ENCODE measurements at regions not wholly inside any gene's neighbourhood (a gene's known extent, or its start where the extent isn't known, plus 50 kb on each side); places are given as distances from the start of the nearest gene placed in this dataset.

DNA sequence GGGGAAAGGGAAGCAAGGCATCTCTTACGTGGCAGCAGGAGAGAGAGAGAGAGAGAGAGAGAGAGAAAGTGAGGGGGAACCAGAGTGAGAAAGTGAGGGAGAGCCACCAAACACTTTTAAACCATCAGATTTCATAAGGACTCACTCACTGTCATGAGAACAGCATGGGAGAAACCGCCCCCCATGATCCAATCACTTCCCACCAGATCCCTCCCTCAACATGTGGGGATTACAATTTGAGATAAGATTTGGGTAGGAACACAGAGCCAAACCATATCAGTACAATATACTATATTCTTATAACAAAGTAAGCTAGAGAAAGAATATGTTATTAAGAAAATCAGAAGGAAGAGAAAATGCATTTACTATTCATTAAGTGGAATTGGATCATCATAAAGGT is 53.7 kb upstream of the PLXNC1 start:
- TF ChIP-seq, protein P1, sequence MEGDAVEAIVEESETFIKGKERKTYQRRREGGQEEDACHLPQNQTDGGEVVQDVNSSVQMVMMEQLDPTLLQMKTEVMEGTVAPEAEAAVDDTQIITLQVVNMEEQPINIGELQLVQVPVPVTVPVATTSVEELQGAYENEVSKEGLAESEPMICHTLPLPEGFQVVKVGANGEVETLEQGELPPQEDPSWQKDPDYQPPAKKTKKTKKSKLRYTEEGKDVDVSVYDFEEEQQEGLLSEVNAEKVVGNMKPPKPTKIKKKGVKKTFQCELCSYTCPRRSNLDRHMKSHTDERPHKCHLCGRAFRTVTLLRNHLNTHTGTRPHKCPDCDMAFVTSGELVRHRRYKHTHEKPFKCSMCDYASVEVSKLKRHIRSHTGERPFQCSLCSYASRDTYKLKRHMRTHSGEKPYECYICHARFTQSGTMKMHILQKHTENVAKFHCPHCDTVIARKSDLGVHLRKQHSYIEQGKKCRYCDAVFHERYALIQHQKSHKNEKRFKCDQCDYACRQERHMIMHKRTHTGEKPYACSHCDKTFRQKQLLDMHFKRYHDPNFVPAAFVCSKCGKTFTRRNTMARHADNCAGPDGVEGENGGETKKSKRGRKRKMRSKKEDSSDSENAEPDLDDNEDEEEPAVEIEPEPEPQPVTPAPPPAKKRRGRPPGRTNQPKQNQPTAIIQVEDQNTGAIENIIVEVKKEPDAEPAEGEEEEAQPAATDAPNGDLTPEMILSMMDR (IDR thresholded peaks at IDR 0.05; ENCODE audit: low read depth, low read length, missing control alignments), result no peak
- DNase-seq (ENCODE audit: low read depth), result no peak
- H3K4me3 ChIP-seq (ENCODE audit: low read depth, low read length), result no peak overlapping the region

DNA sequence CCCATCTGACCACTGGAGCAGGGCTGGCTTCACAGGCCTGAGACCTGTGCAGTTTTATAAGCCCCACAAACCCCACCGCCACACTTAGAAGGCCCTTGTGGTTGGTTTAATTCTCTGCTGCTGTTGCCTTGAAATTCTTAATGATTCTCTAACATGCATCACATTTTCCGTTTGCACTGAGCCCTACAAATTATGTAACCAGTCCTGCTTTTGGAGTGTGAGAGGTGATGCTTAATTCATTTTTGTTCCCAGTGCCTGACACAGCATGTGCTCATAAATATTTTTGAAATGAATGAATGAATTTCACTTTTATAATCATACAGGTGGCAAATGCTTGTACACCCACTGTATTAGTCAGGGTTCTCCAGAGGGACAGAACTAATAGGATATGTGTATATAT is 52.8 kb upstream of the PLXNC1 start:
- DNase-seq (ENCODE audit: low read depth), result no peak
- TF ChIP-seq, protein P1 (IDR thresholded peaks at IDR 0.05; ENCODE audit: low read depth, low read length, missing control alignments), result no peak

DNA sequence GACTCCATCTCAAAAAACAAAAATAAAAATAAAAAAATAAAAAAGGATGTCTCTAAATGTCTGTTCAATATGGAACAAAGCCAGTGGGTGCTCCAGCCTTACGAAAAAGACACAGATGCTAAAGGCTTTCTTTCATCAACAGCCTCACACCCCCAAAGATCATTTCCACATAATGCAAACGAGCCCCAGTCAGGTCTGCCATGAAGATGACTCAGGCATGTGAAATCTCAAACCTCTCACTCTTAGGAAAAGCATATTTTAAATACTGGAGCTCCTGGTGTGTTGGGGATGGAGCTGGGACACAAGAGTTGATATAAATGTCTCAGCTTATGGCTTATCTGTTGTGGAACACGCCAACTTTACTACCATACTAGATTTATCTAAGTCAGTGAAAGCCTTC is 49.9 kb upstream of the PLXNC1 start:
- TF ChIP-seq, protein P1 (IDR thresholded peaks at IDR 0.05; ENCODE audit: low read depth, low read length, missing control alignments), result no peak
- no peak for DNase-seq (ENCODE audit: low read depth)
- H3K4me3 ChIP-seq (ENCODE audit: low read depth, low read length), result no peak overlapping the region

More for the DNA sequence above, 52.8 kb upstream of the PLXNC1 start:
- no peak overlapping the region for H3K4me3 ChIP-seq (ENCODE audit: low read depth, low read length)

Data from GM12864 (cell line).